T-helper 2 cell (primary cell): ENCODE measurements at regions not wholly inside any gene's neighbourhood (a gene's known extent, or its start where the extent isn't known, plus 50 kb on each side); places are given as distances from the start of the nearest gene placed in this dataset.

Experiments used
- DNase-seq, 5 experiments: peaks; one replicate each; pipeline versions ENCODE4 v3.0.0 to v3.0.0-alpha.2; 2012 to 2022

DNA sequence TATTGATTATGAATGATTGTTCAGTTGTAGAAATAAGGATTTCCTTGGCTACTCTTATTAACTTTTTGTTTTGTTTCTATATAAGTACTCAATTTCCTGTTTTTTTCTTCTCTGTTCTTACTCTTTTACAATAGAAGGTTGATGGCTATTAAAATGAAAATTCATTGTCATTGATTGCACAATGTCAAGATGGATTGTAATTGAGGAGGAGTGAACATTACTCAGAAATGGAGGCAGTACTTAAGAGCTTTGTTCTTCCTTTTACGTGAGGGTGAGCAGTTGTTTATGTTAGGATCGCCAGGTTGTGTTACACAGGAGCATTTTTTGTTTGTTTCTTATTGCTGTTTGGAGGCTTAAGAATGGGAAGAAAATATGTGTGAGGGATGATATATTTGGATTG, 2062.4 kb downstream of the ARAP2 start:
- no peak for DNase-seq

- no peak for DNase-seq
Observed at GRCh38 chr4:34182306-34182705, 2062.0 kb downstream of the ARAP2 start.

GRCh38 chr4:34183926-34184325, 2060.4 kb downstream of the ARAP2 start:
- no peak for DNase-seq

DNA sequence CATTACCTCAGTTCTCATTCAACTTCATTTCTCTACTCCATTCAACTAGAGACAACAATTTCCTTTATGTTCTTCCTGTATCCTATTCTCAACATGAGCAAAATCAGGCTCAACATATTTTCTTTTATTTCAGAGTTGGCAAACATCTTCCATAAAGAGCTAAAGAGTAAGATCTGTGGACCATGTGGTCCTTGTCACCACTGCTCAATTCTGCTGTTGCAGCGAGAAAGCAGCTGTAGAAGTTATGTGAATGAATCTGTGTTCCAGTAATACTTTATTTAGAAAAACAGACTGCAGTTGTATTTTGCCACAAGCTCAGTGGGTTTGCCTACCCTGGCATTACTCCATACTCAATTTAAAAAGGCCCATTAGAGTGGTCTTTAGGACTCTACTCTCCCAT, 2057.3 kb downstream of the ARAP2 start:
- no peak for DNase-seq

- DNase-seq: no peak
Observed at GRCh38 chr4:34191443-34191842, 2052.9 kb downstream of the ARAP2 start.

- DNase-seq: no peak
Observed at GRCh38 chr4:34193451-34194154, 2050.7 kb downstream of the ARAP2 start.

GRCh38 chr4:34194585-34194984, 2049.7 kb downstream of the ARAP2 start:
- no peak for DNase-seq

- no peak for DNase-seq
Observed at GRCh38 chr4:34196375-34196774, 2047.9 kb downstream of the ARAP2 start.

DNA sequence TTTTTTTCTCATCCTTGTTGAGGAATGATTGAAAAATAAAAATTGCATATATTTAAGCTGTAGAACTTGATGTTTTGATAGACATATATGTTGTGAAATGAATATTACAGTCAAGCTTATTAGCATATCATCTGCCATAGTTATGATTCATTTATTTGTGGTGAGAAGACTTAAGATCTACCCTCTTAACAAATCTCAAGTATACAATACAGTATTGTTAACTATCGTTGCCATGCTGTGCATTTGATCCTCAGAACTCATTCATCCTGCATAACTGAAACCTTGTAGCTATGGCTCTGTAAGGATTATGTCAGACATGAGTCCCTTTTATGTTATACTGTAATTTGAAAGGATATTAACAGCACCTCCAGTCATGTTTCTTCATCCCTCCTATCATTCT, 2045.3 kb downstream of the ARAP2 start:
- DNase-seq: no peak

- DNase-seq: no peak
Observed at GRCh38 chr4:34200535-34200934, 2043.8 kb downstream of the ARAP2 start.

GRCh38 chr4:34202154-34202553, 2042.2 kb downstream of the ARAP2 start:
- no peak for DNase-seq

- no peak for DNase-seq
Observed at GRCh38 chr4:34220601-34221000, 2023.7 kb downstream of the ARAP2 start.

DNA sequence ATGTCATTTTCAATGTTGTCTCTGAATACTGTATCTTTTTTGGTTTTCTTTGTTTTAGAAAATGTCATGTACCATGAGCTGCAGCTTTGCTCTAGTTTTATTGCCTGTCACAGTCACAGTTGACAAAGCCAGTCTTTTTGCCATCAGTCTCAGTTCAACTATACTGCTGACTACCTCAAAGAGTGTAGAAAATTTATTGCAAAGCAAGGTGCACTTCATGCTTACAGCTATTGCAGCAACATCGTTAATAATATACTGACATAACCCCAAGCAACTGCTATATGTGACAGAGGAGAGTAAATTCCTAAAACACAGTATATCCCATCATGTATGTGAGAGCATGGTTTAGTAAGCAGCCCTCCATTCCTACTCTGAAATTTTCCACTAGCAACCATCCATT, 2022.3 kb downstream of the ARAP2 start:
- DNase-seq: no peak

GRCh38 chr4:34236118-34236517, 2008.2 kb downstream of the ARAP2 start:
- DNase-seq: no peak

DNA sequence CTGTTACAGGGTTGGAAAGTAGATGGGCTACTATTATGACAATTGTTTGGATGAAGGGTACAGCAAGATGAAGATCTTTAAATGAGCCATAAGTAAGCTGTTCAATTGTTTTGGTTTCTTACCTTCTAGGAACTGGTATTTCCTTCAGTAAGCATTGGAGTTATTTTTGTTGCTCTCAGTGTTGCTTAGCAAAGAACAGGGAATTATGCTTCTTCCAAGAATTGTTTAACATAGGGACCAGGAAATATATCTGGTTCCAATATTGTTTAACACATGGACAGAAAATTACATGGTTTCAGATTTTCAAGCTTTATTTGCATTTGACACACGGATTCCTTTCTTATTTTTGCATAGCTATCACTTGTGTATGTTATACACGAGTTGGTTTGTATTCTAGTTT, 1999.0 kb downstream of the ARAP2 start:
- DNase-seq: no peak

- DNase-seq: no peak
Observed at GRCh38 chr4:34250562-34250961, 1993.8 kb downstream of the ARAP2 start.

GRCh38 chr4:34253239-34253638, 1991.1 kb downstream of the ARAP2 start:
- no peak for DNase-seq

DNA sequence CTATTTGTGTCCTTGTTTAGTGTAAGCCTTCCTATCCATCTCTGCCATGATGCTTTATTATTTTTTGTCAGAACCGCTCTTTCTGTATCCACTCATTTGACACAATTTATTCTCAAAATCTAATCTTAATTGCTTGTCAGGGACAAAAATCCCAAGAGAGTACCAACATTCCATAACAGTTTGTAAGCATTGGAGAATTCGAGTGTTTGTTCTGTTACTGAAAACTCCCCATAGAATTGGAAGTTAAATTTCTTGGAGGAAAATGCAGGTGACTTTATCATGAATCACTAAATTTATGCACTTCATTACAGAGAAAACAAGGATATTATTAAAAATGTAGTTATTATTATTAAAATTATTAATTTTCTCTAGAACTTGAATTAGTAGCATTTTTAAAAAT, 1986.1 kb downstream of the ARAP2 start:
- no peak for DNase-seq

DNA sequence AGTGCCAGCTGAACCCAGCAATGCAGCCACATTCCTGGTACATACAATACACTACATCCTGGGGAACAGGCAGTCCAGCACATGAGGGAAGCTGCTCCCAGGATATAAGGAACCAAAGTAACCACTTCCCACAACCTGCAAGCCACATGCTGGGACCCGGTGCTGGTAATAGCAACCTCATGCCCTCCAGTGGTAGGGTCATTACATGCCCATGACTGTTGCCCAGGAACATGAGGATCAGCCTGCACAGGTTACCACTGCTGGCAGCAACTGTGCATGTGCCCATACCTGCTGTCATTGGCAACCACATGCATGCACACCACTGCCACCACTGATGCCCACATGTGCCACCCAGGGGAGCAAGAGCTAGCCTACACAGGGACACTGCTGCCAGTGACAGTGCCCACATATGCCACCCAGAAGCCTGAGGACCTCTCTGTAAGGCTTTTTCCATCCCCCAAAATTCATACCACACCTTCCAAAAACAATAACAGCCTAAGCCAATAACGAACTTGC, 1982.5 kb downstream of the ARAP2 start:
- no peak for DNase-seq

DNA sequence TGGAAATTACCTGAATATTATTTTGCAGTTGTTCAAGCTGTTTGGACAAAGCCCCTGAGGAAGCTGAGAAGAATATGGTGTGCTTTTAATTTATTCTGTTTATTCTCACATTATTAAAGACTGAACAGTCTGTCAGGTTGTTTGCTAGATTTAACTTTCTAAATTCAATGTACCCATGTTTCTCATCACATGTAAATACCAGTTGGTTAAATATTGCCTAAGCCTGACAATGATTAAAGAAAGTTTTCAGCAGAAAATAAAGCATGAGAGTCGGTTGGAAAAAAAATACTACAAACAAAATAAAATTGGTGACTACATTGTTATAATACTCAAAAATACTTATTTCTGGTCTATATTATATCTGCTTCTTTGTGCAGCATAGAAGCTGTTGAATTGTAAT, 1974.7 kb downstream of the ARAP2 start:
- DNase-seq: no peak

DNA sequence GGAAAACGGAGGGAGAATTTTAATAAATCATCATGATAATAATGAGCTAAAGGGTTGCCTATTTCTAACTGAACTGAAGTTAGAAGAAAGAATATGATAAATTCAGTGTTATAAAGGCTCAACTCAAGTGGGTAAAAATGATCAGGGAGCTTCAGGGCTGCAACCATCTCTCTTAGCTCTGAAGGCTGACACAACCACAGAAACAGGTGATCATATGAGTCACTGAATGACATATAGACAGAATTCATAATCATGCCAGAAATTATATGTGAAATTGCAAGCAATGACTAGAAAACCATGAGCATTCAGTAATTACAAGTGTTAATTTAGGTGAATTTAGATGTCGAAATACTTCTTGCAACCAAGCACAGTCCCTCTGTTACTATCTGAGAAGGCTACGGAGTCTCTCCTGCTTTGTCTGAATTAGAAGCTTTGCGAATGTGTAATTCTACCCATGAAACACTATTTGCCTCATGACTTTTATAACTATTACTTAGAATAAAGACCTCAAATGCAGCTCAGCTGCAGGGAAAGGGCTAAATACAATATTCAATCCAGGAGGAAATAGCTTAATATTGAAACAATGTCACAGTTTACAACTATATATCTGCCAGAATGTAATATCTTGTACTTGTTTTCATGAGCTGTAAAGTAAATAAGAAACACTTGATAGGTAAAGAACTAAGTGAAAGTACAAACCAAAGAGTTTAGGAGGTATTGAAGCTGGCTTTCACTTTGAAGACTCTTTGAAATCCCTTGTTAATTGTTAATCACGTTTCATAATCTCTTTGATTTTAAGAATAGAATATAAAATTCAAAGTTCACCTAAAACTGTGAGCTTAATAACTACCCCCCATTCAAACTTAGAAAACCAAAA, 1972.6 kb downstream of the ARAP2 start:
- no peak for DNase-seq

- no peak for DNase-seq
Observed at GRCh38 chr4:34279011-34279410, 1965.3 kb downstream of the ARAP2 start.

DNA sequence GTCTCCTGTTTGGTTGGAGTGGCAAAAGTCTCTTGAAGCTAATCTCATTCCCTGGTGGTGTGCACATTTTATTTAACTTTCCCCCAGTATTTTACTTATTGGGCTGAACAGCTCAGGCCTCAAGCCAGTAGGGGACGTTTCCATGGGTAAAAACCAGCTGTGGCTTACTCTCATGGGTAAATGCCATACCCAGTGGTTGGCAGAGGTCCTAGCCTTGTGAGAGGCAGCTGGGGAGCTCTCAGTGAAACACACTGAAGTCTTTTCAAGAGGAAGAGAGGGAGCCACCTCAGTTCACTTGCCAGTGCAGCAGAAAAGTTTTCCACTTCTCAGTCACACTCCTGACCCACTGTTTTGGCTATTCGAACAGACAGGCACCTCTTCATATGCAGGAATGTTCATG, 1964.2 kb downstream of the ARAP2 start:
- DNase-seq: no peak

GRCh38 chr4:34281826-34282225, 1962.5 kb downstream of the ARAP2 start:
- DNase-seq: no peak
